ENCODE measurements at regions not wholly inside any gene's neighbourhood (a gene's known extent, or its start where the extent isn't known, plus 50 kb on each side); places are given as distances from the start of the nearest gene placed in this dataset.

DNA sequence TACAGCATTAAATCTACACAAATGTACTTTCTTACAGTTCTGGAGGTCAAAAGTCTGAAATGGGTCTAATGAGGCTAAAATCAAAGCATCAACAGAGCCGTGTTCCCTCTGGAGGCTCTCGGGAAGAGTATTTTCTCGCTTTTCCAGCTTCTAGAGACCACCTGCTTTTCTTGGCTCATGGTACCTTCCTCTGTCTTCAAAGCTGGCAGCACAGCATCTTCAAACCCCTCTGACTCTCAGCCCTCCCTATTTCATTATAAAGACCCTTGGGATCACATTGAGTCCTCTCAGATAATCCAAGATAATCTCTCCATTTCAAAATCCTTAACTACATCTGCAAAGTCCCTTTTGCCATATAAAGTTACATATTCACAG lies 117.8 kb upstream of the NCK2 start:
- H3K27ac ChIP-seq (ENCODE audit: low read depth, low read length): no peak overlapping the region

DNA sequence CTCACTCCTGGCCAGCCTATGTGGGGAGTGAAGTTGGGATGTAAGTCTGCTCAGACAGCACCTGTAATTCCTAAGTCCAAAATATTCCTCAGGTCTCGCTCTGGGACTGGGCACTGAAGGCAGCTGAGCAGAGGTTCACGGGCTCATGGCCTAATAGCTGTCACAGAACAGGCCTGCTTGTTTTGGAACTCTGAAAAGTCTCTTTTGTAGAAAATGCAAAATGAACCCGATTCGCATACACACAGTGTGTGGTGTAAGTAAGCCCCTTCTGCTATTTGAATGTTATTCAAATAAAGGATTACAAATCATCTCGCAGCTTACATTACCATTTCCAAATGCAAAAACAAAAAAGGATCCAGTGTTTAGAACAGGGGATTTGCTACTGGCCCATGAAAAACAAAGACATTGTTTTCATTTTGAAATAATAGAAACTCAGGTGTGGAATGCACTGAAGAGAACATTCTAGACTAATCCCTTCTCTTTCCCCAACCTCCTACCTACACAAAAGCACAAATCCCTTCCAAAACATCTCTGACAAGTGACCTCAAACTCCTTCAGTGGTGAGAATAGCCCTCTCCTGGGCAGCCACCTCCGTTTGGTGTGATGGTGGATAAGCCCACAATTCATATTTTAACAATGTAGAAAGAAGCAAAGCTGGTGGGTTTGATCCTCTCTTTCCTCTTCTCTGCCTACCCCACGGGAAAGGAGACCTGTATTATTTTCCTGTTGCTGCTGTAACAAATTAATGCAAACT lies 118.3 kb upstream of the NCK2 start:
- Histone ChIP-seq H3K36me3 (ENCODE audit: control insufficient read depth in 5 of 5, insufficient read depth in 5 of 5, low read length in 5 of 5) (no peaks in the 10 kb centered on the region), H3K4me3 (ENCODE audit: low read depth in 1 of 5, low read length in 5 of 5) (no peak overlapping the region), H3K9me3 (ENCODE audit: control insufficient read depth in 5 of 5, low read length in 5 of 5) (peaks cover 0 to 5% (median 0%) of the 10 kb centered on the region in 5 donors), H3K27me3 (ENCODE audit: control insufficient read depth in 5 of 5, insufficient read depth in 4 of 5, low read length in 5 of 5) (peaks cover 0 to 12% (median 4%) of the 10 kb centered on the region in 5 donors), H3K27ac (ENCODE audit: low read depth, low read length) (no peak overlapping the region), H3K4me1 (ENCODE audit: control insufficient read depth in 5 of 5, insufficient read depth in 5 of 5, low read length in 5 of 5) (no peaks in the 10 kb centered on the region), H3K9ac (ENCODE audit: low read length in 5 of 5) (no peak overlapping the region)

More for the DNA sequence above, 117.8 kb upstream of the NCK2 start:
- Histone ChIP-seq H3K4me3 (ENCODE audit: low read depth in 1 of 5, low read length in 5 of 5) (no peak overlapping the region), H3K9ac (ENCODE audit: low read length in 5 of 5) (no peak overlapping the region), H3K9me3 (ENCODE audit: control insufficient read depth in 5 of 5, low read length in 5 of 5) (peaks cover 0 to 5% (median 0%) of the 10 kb centered on the region in 5 donors), H3K4me1 (ENCODE audit: control insufficient read depth in 5 of 5, insufficient read depth in 5 of 5, low read length in 5 of 5) (no peaks in the 10 kb centered on the region), H3K36me3 (ENCODE audit: control insufficient read depth in 5 of 5, insufficient read depth in 5 of 5, low read length in 5 of 5) (no peaks in the 10 kb centered on the region), H3K27me3 (ENCODE audit: control insufficient read depth in 5 of 5, insufficient read depth in 4 of 5, low read length in 5 of 5) (peaks cover 0 to 9% (median 4%) of the 10 kb centered on the region in 5 donors)

DNA sequence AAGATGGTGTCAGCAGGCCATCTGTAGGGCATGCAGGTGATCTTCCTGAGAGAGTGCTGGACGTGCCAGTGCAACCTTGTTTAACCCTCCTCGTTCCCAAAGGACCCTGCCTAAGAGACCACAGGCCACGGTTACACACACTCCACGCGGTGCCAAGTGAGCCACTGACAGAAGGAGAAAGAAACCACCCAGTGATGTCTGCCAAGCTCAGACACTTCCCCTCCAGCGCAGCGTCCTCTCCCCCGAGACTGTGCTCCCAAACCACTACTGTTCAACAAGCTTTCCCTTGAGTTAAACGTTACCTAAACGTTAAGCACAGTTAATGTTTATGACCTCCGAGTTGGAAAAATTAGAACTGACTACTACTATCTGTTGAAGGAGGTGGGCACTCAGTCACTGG lies 119.1 kb upstream of the NCK2 start:
- no peak overlapping the region for H3K9ac ChIP-seq (ENCODE audit: low read length in 5 of 5)
- peaks cover 0 to 15% (median 2%) of the 10 kb centered on the region in 5 donors for H3K27me3 ChIP-seq (ENCODE audit: control insufficient read depth in 5 of 5, insufficient read depth in 4 of 5, low read length in 5 of 5)
- H3K27ac ChIP-seq (ENCODE audit: low read depth, low read length): no peak overlapping the region
- H3K36me3 ChIP-seq (ENCODE audit: control insufficient read depth in 5 of 5, insufficient read depth in 5 of 5, low read length in 5 of 5): no peaks in the 10 kb centered on the region
- H3K4me1 ChIP-seq (ENCODE audit: control insufficient read depth in 5 of 5, insufficient read depth in 5 of 5, low read length in 5 of 5): no peaks in the 10 kb centered on the region
- no peak overlapping the region for H3K4me3 ChIP-seq (ENCODE audit: low read depth in 1 of 5, low read length in 5 of 5)
- peaks cover 0 to 5% (median 0%) of the 10 kb centered on the region in 5 donors for H3K9me3 ChIP-seq (ENCODE audit: control insufficient read depth in 5 of 5, low read length in 5 of 5)

DNA sequence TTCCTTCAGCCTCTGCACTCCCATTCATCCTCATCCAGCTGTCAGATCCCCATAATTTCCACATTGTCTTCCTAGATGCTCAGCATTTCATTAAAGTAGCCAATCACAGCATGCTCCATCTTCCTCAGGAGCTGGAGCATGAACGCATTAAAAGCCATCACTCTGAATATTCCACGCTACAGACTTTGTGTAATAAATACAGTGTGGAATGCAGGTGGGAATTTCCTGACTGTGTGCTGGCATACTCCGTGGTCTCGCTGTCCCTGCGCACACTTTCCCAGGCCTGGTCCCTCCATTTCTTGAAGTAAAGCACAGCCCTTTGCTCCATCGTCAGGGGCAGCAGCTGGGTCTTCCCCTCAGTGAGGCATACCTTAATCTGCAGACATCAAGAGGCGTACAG lies 123.7 kb upstream of the NCK2 start:
- Histone ChIP-seq H3K36me3 (ENCODE audit: control insufficient read depth in 5 of 5, insufficient read depth in 5 of 5, low read length in 5 of 5) (no peaks in the 10 kb centered on the region), H3K27ac (ENCODE audit: low read depth, low read length) (no peak overlapping the region), H3K4me3 (ENCODE audit: low read depth in 1 of 5, low read length in 5 of 5) (no peak overlapping the region), H3K4me1 (ENCODE audit: control insufficient read depth in 5 of 5, insufficient read depth in 5 of 5, low read length in 5 of 5) (no peaks in the 10 kb centered on the region), H3K9me3 (ENCODE audit: control insufficient read depth in 5 of 5, low read length in 5 of 5) (peaks cover 0 to 5% (median 0%) of the 10 kb centered on the region in 5 donors), H3K9ac (ENCODE audit: low read length in 5 of 5) (no peak overlapping the region), H3K27me3 (ENCODE audit: control insufficient read depth in 5 of 5, insufficient read depth in 4 of 5, low read length in 5 of 5) (peaks cover 3 to 15% (median 4%) of the 10 kb centered on the region in 5 donors)

DNA sequence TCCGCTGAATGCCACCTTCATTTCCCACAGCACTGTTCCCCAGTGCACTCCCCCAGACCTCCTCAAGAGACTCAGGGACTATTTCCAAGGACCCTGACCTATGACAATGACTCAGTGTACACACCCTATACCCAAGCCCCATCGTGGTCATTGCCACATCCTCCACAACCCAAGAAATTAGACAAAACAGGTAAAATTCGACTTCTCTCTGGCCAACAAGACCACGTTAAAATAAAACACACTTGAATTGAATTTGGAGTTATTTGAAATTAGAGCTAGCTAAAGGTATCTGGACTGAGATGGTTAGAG lies 126.4 kb upstream of the NCK2 start:
- peaks cover 3 to 9% (median 4%) of the 10 kb centered on the region in 5 donors for H3K27me3 ChIP-seq (ENCODE audit: control insufficient read depth in 5 of 5, insufficient read depth in 4 of 5, low read length in 5 of 5)
- no peaks in the 10 kb centered on the region for H3K4me1 ChIP-seq (ENCODE audit: control insufficient read depth in 5 of 5, insufficient read depth in 5 of 5, low read length in 5 of 5)
- H3K9me3 ChIP-seq (ENCODE audit: control insufficient read depth in 5 of 5, low read length in 5 of 5): no peaks in the 10 kb centered on the region
- H3K36me3 ChIP-seq (ENCODE audit: control insufficient read depth in 5 of 5, insufficient read depth in 5 of 5, low read length in 5 of 5): no peaks in the 10 kb centered on the region
- no peak overlapping the region for H3K9ac ChIP-seq (ENCODE audit: low read length in 5 of 5)
- H3K27ac ChIP-seq (ENCODE audit: low read depth, low read length): no peak overlapping the region
- H3K4me3 ChIP-seq (ENCODE audit: low read depth in 1 of 5, low read length in 5 of 5): no peak overlapping the region

DNA sequence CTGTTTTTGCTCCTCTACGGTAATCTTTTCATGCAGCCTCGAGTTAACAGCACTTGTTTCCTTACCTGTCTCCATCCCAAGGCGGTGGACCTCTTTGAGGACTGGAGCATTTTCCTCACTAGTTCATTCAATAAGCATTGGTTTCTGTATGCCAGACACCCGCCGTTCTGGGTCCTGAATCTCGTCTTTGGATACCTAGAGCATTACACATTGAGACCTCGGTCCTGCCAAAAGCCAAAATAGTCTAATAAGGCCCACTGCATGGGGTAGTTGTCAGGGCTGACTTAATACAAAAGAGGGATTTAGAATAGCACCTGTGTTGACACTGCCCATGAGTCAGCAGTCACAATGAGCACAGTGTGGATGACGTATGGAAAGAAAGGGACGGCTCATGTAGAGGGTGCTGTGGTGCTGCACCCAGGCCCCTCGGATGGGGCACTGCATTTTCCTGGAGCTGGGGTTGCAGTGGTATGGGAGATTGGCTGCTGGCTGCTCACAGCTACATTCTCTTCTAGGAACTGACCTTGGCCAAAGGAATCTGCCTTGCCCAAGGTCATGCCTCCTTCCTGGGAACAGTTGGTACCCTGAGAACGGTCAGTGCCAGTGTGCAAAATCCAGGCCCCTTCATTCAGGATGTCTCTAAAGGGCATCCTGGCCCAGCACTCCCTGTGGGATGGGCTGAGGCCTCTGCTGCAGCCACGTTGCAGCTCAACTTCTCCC lies 126.9 kb upstream of the NCK2 start:
- H3K4me1 ChIP-seq (ENCODE audit: control insufficient read depth in 5 of 5, insufficient read depth in 5 of 5, low read length in 5 of 5): no peaks in the 10 kb centered on the region
- H3K36me3 ChIP-seq (ENCODE audit: control insufficient read depth in 5 of 5, insufficient read depth in 5 of 5, low read length in 5 of 5): no peaks in the 10 kb centered on the region
- no peak overlapping the region for H3K4me3 ChIP-seq (ENCODE audit: low read depth in 1 of 5, low read length in 5 of 5)
- H3K9me3 ChIP-seq (ENCODE audit: control insufficient read depth in 5 of 5, low read length in 5 of 5): no peaks in the 10 kb centered on the region
- H3K9ac ChIP-seq (ENCODE audit: low read length in 5 of 5): no peak overlapping the region
- peaks cover 3 to 9% (median 4%) of the 10 kb centered on the region in 5 donors for H3K27me3 ChIP-seq (ENCODE audit: control insufficient read depth in 5 of 5, insufficient read depth in 4 of 5, low read length in 5 of 5)
- H3K27ac ChIP-seq (ENCODE audit: low read depth, low read length): no peak overlapping the region

DNA sequence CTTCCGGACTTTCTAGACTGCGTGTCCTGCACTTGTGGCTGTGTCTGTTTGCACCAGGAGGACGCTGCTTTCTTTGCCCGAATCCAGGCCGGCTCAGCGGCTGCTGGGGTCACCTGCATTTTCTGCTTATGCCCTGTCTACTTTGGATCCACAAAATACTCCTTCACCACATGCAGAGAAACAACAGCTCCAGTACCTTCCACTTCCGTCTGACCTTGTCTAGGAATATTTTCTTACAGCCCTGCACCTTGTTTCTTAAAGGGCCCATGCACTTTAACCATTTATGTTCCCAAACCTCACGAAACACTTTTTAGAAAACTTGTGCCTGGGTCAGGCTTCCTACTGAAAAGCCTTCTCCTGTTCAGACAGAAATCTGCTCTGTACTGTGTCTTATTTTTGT lies 129.4 kb upstream of the NCK2 start:
- Histone ChIP-seq H3K4me1 (ENCODE audit: control insufficient read depth in 5 of 5, insufficient read depth in 5 of 5, low read length in 5 of 5) (no peaks in the 10 kb centered on the region), H3K9me3 (ENCODE audit: control insufficient read depth in 5 of 5, low read length in 5 of 5) (no peaks in the 10 kb centered on the region), H3K27me3 (ENCODE audit: control insufficient read depth in 5 of 5, insufficient read depth in 4 of 5, low read length in 5 of 5) (peaks cover 0 to 4% (median 3%) of the 10 kb centered on the region in 5 donors), H3K4me3 (ENCODE audit: low read depth in 1 of 5, low read length in 5 of 5) (no peak overlapping the region), H3K9ac (ENCODE audit: low read length in 5 of 5) (no peak overlapping the region), H3K27ac (ENCODE audit: low read depth, low read length) (no peak overlapping the region), H3K36me3 (ENCODE audit: control insufficient read depth in 5 of 5, insufficient read depth in 5 of 5, low read length in 5 of 5) (no peaks in the 10 kb centered on the region)

DNA sequence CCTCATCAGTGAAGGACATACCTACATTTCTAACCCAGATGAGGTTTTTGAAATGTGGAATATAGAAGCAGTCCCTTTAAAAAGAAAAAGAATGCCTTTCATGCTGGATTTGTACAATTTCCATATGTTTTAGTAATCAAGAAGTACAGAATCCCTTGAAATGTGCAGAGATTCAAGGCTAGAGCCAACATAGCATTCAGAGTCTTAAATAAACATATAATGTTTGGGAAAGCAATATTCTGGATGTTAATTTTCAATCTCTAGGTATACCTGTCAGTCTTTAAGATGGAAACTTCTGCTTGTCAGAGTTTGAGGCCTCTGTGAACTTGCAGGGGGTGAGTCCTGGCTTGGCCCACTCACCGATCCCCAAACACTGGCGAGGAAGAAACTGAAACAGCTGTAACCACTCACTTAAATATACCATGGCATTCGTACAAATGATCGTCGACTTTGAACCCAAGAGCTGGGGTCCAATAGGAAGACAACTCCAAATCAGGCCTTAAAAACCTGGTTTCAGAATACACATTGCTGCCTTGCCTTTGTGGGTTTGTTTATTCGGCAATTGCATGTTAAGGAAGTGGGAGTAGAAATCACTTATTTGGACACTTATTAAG lies 132.8 kb upstream of the NCK2 start:
- Histone ChIP-seq H3K27me3 (ENCODE audit: control insufficient read depth in 5 of 5, insufficient read depth in 4 of 5, low read length in 5 of 5) (no peaks in the 10 kb centered on the region), H3K4me3 (ENCODE audit: low read depth in 1 of 5, low read length in 5 of 5) (no peak overlapping the region), H3K27ac (ENCODE audit: low read depth, low read length) (no peak overlapping the region), H3K4me1 (ENCODE audit: control insufficient read depth in 5 of 5, insufficient read depth in 5 of 5, low read length in 5 of 5) (peaks cover 0 to 4% (median 0%) of the 10 kb centered on the region in 5 donors), H3K9ac (ENCODE audit: low read length in 5 of 5) (no peak overlapping the region), H3K9me3 (ENCODE audit: control insufficient read depth in 5 of 5, low read length in 5 of 5) (no peaks in the 10 kb centered on the region), H3K36me3 (ENCODE audit: control insufficient read depth in 5 of 5, insufficient read depth in 5 of 5, low read length in 5 of 5) (no peaks in the 10 kb centered on the region)

DNA sequence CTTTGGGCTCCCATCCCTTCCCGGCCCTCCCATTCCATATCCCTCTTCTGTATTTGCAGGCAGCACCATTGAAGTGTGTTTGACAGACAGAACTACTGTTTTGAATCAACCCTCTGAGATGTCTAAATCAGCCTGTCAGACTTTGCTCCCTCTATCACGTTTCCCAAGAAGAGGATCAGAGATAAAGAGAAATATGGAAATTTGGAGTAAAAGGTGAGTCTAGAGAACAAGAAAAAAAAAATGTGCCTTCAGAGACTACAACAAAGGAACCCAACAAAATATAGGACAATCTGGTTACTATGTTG lies 133.4 kb upstream of the NCK2 start:
- Histone ChIP-seq H3K9ac (ENCODE audit: low read length in 5 of 5) (no peak overlapping the region), H3K36me3 (ENCODE audit: control insufficient read depth in 5 of 5, insufficient read depth in 5 of 5, low read length in 5 of 5) (no peaks in the 10 kb centered on the region), H3K4me3 (ENCODE audit: low read depth in 1 of 5, low read length in 5 of 5) (no peak overlapping the region), H3K27me3 (ENCODE audit: control insufficient read depth in 5 of 5, insufficient read depth in 4 of 5, low read length in 5 of 5) (no peaks in the 10 kb centered on the region), H3K27ac (ENCODE audit: low read depth, low read length) (no peak overlapping the region), H3K9me3 (ENCODE audit: control insufficient read depth in 5 of 5, low read length in 5 of 5) (no peaks in the 10 kb centered on the region), H3K4me1 (ENCODE audit: control insufficient read depth in 5 of 5, insufficient read depth in 5 of 5, low read length in 5 of 5) (peaks cover 0 to 4% (median 0%) of the 10 kb centered on the region in 5 donors)

DNA sequence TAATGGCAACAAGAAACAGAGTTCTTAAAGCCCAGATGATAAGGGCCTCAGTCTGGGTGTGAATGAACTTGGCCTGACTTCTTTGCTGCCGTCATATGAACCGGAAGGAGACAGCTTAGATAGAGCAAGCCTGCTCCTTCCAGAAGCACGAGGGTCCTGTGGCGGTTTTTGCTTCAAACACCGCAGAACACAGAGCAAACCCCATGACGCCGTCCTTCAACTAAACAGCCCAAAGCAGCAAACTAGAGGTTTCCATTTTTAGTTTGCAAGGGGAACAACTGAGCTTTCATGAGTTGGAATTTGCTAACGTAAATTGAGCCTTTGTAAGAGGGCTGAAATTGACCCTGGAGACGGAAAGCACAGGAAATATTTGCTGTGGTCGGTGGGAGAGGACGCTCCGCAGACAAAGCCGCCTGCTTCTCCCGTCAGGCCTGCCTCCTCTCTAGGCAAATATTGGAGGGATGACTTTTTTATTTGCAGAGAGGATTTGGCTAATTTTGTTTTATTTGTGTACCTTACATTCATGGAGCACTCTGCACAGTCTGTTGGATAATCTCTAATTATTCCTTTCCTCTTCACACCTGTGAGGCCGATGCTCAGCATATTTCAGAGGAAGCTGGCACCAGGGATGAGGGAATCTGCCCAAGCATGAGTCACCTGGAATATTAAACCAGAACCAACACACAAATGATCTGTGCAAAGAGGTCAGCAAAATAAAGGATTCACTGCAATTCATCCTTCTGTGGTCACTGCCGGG lies 134.0 kb upstream of the NCK2 start:
- H3K4me1 ChIP-seq (ENCODE audit: control insufficient read depth in 5 of 5, insufficient read depth in 5 of 5, low read length in 5 of 5): peaks cover 0 to 5% (median 0%) of the 10 kb centered on the region in 5 donors
- H3K36me3 ChIP-seq (ENCODE audit: control insufficient read depth in 5 of 5, insufficient read depth in 5 of 5, low read length in 5 of 5): no peaks in the 10 kb centered on the region

More for the DNA sequence above, 134.0 kb upstream of the NCK2 start:
- H3K9me3 ChIP-seq (ENCODE audit: control insufficient read depth in 5 of 5, low read length in 5 of 5): no peaks in the 10 kb centered on the region
- H3K9ac ChIP-seq (ENCODE audit: low read length in 5 of 5): no peak overlapping the region
- no peak overlapping the region for H3K4me3 ChIP-seq (ENCODE audit: low read depth in 1 of 5, low read length in 5 of 5)
- H3K27me3 ChIP-seq (ENCODE audit: control insufficient read depth in 5 of 5, insufficient read depth in 4 of 5, low read length in 5 of 5): no peaks in the 10 kb centered on the region
- no peak overlapping the region for H3K27ac ChIP-seq (ENCODE audit: low read depth, low read length)
